Vagina (tissue), 2 donors: ENCODE measurements at regions not wholly inside any gene's neighbourhood (a gene's known extent, or its start where the extent isn't known, plus 50 kb on each side); places are given as distances from the start of the nearest gene placed in this dataset.

Source experiments
- DNase-seq, 2 donors: peaks; one replicate each; pipeline ENCODE4 v3.0.0-alpha.2; 2017; ENCODE audit errors: extremely low spot score in 2 of 2
- H3K27ac ChIP-seq: fragments of 200-600 bp; sonication (generic); one replicate; pipeline ENCODE4 v1.5.1; 2019
- H3K27me3 ChIP-seq: fragments of 200-600 bp; sonication (generic); one replicate; pipeline ENCODE4 v1.5.1; 2019
- H3K36me3 ChIP-seq, 2 donors: fragments of 200-600 bp; sonication (generic); one replicate each; pipeline ENCODE4 v1.5.1; 2017 to 2019
- H3K4me1 ChIP-seq: fragments of 200-600 bp; sonication (generic); one replicate; pipeline ENCODE4 v1.5.1; 2019
- H3K4me3 ChIP-seq, 2 donors: fragments of 200-600 bp; sonication (generic); 1 replicate in 1 of 2; 2 replicates in 1 of 2; pipeline ENCODE4 v1.5.1; 2016 to 2019
- H3K9me3 ChIP-seq: fragments of 200-600 bp; sonication (generic); one replicate; pipeline ENCODE4 v1.5.1; 2019
- CTCF ChIP-seq, 3 experiments: fragments of 450-650 bp in 2 of 3; fragments of 200-600 bp in 1 of 3; sonication (generic) in 1 of 3; IDR thresholded peaks; one replicate each; pipeline ENCODE4 v1.5.1; 2017 to 2019; ENCODE audit warnings: antibody characterized with exemption in 3 of 3, mild to moderate bottlenecking in 2 of 3, moderate library complexity in 2 of 3
- POLR2A ChIP-seq, 2 donors: fragments of 450-650 bp; IDR thresholded peaks; one replicate each; pipeline ENCODE4 v1.6.1; 2017; ENCODE audit warnings: antibody characterized with exemption in 2 of 2, mild to moderate bottlenecking in 2 of 2, moderate library complexity in 2 of 2
- POLR2AphosphoS5 ChIP-seq, 2 donors: sonication (generic); formaldehyde crosslinking; IDR thresholded peaks; one replicate each; pipeline ENCODE4 v1.9.0; 2017; ENCODE audit warnings: antibody characterized with exemption in 2 of 2, mild to moderate bottlenecking in 2 of 2, low read depth in 1 of 2; ENCODE audit not compliant: insufficient read depth in 1 of 2
- intact Hi-C: fragments of 100-400 bp; cut with DNase I; formaldehyde crosslinking; loops from one replicate; pipeline ENCODE4 v1.15.1; 2023

- Histone ChIP-seq H3K27me3 (no peaks in the 10 kb centered on the region), H3K27ac (no peak overlapping the region), H3K36me3 (no peaks in the 10 kb centered on the region), H3K4me3 (no peak overlapping the region), H3K9me3 (no peaks in the 10 kb centered on the region), H3K4me1 (no peaks in the 10 kb centered on the region)
- no peak for DNase-seq
- intact Hi-C loops = no loop called here
- TF ChIP-seq POLR2AphosphoS5 (IDR thresholded peaks at IDR 0.05; ENCODE audit: insufficient read depth in 1 of 2, low read depth in 1 of 2) = no peak
- TF ChIP-seq POLR2A (IDR thresholded peaks at IDR 0.05) = no peak
- no peak for TF ChIP-seq CTCF (IDR thresholded peaks at IDR 0.05)
Measured at GRCh38 chr2:7837237-7837760, 844.6 kb upstream of the ID2 start.

GRCh38 chr2:7838669-7839068, 843.2 kb upstream of the ID2 start:
- Histone ChIP-seq H3K27ac (no peak overlapping the region), H3K9me3 (no peaks in the 10 kb centered on the region), H3K4me1 (no peaks in the 10 kb centered on the region), H3K27me3 (no peaks in the 10 kb centered on the region), H3K4me3 (no peak overlapping the region), H3K36me3 (no peaks in the 10 kb centered on the region)
- no peak for TF ChIP-seq POLR2A (IDR thresholded peaks at IDR 0.05)
- TF ChIP-seq CTCF (IDR thresholded peaks at IDR 0.05) = no peak
- TF ChIP-seq POLR2AphosphoS5 (IDR thresholded peaks at IDR 0.05; ENCODE audit: insufficient read depth in 1 of 2, low read depth in 1 of 2) = no peak
- intact Hi-C loops = no loop called here
- DNase-seq = no peak

DNA sequence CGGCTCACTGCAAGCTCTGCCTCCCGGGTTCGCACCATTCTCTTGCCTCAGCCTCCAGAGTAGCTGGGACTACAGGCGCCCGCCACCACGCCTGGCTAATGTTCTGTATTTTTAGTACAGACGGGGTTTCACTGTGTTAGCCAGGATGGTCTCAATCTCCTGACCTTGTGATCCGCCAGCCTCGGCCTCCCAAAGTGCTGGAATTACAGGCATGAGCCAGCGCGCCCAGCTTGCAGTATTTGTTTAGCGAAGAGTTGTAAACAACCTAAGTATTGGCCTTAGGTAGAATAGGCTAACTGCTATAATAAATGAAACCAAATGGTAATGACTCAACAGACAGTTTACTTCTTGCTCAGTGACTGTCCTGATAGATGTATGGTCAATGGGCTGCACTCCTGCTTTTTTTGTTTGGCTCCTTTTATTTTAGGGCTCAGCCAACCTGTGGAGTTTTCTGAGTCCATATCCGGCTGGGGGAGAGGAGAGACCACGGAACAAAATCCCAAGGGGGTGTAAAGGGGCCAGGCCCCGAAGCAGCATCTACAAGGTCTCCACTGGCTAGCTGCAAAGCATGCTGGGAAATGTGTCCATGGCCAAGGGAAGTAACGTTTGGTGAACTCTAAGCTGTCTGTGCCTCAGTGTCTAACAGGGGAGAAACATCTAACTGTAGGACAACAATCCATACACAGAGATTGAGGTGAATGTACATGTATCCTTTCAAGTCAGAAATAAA, 841.0 kb upstream of the ID2 start:
- Histone ChIP-seq H3K4me3 (no peak overlapping the region), H3K36me3 (no peaks in the 10 kb centered on the region), H3K27me3 (no peaks in the 10 kb centered on the region), H3K27ac (no peak overlapping the region), H3K4me1 (no peaks in the 10 kb centered on the region), H3K9me3 (no peaks in the 10 kb centered on the region)
- intact Hi-C loops = no loop called here
- TF ChIP-seq CTCF (IDR thresholded peaks at IDR 0.05) (no peak), POLR2AphosphoS5 (IDR thresholded peaks at IDR 0.05; ENCODE audit: insufficient read depth in 1 of 2, low read depth in 1 of 2) (no peak), POLR2A (IDR thresholded peaks at IDR 0.05) (no peak)
- peak in 1 of 2 donors; percentile 76 for DNase-seq

- no peak overlapping the region for H3K27ac ChIP-seq
- no peaks in the 10 kb centered on the region for H3K27me3 ChIP-seq
- peak in 1 of 2 donors; percentile 49 for DNase-seq
- TF ChIP-seq POLR2AphosphoS5 (IDR thresholded peaks at IDR 0.05; ENCODE audit: insufficient read depth in 1 of 2, low read depth in 1 of 2) (no peak), POLR2A (IDR thresholded peaks at IDR 0.05) (no peak), CTCF (IDR thresholded peaks at IDR 0.05) (no peak)
- no peaks in the 10 kb centered on the region for H3K4me1 ChIP-seq
- intact Hi-C loops = no loop called here
- no peak overlapping the region for H3K4me3 ChIP-seq
- no peaks in the 10 kb centered on the region for H3K9me3 ChIP-seq
- no peaks in the 10 kb centered on the region for H3K36me3 ChIP-seq
Measured at GRCh38 chr2:7841751-7842150, 840.1 kb upstream of the ID2 start.

GRCh38 chr2:7844414-7844965, 837.4 kb upstream of the ID2 start:
- DNase-seq = peak in 1 of 2 donors; percentile 47
- intact Hi-C loops = no loop called here
- no peaks in the 10 kb centered on the region for H3K4me1 ChIP-seq
- no peaks in the 10 kb centered on the region for H3K36me3 ChIP-seq
- no peaks in the 10 kb centered on the region for H3K27me3 ChIP-seq
- no peak for TF ChIP-seq POLR2AphosphoS5 (IDR thresholded peaks at IDR 0.05; ENCODE audit: insufficient read depth in 1 of 2, low read depth in 1 of 2)
- TF ChIP-seq CTCF (IDR thresholded peaks at IDR 0.05) = no peak
- TF ChIP-seq POLR2A (IDR thresholded peaks at IDR 0.05) = no peak
- no peaks in the 10 kb centered on the region for H3K9me3 ChIP-seq
- no peak overlapping the region for H3K27ac ChIP-seq
- H3K4me3 ChIP-seq = no peak overlapping the region
